NCI-H1105 treated with DMSO at 0.1 percent for 48 hours (cell line): ENCODE measurements at regions not wholly inside any gene's neighbourhood (a gene's known extent, or its start where the extent isn't known, plus 50 kb on each side); places are given as distances from the start of the nearest gene placed in this dataset.
"Not testable (repeated sequence)": the region's sequence is repeated elsewhere in the genome, so short reads cannot be mapped to it uniquely, and the experiment has no call there.

Experiments used
- DNase-seq: peaks from one replicate; lab custom pipeline; 2025; lab: John Stamatoyannopoulos, UW

DNA sequence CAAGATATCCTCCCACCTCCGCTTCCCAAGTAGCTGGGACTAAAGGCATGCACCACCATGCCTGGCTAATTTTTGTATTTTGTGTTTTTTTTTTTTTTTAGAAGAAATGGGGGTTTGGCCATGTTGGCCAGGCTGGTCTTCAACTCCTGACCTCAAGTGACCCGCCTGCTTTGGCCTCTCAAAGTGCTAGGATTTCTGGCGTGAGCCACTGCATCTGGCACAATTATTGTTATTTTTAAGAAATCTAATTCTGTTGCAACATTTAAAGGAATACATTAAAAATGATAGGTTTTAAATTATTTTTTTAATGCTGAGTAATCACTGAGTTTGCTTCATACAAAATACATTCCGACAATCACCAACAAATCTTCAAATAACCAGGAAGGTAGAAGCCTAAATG lies 178.1 kb upstream of the SEMA3E start:
- no peak for DNase-seq

DNA sequence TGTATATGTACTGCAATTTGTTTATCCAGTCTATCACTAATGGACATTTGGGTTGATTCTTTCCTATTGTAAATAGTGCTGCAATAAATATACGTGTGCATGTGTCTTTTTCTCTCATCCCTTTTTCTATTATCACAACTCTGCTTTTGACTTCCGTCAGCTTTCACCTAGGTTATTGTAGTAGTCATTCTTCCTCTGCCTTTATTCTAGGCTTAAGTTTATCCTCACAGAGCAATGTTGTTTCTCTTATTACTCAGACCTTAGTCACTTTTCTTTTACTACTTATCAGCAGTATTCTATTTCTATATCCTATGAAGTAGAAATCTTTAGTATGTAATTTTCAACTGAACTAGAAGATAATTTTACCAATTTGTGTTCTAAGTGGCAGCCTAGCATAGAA lies 175.3 kb upstream of the SEMA3E start:
- no peak for DNase-seq

DNA sequence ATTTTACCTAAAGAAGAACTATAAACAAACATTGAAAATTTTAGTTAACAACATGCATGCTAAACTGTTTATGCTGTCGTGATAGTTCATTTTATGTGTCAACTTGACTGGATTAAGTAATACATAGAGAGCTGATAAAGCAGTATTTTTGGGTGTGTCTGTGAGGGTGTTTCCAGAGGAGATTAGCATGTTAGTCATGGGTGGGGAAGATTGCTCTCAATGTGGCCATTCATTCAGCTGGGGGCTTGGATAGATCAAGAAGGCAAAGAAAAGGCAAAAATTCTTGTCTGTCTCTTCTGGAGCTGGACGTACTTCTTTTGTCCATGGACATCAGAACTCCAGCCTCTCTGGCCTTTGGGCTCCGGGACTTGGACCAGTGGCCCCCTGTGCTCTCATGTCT lies 172.9 kb upstream of the SEMA3E start:
- DNase-seq: no peak

DNA sequence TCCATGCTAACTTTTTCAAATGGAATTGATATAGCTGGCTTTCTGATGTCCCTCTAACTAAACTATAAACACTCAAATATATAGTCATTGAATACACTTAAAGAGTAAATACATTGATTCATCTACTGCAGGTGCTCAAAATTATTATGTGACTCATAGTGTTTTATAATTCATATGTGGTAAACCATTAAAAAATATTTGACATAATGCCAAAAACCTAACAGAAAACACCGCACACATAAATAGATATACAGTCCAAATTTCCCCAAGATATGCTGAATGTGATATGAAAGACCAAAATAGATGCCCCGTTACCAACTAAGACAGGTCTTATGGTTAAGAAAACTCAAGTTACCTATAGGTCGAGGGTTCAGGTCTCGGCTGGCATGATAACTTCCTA lies 171.7 kb upstream of the SEMA3E start:
- no peak for DNase-seq

DNA sequence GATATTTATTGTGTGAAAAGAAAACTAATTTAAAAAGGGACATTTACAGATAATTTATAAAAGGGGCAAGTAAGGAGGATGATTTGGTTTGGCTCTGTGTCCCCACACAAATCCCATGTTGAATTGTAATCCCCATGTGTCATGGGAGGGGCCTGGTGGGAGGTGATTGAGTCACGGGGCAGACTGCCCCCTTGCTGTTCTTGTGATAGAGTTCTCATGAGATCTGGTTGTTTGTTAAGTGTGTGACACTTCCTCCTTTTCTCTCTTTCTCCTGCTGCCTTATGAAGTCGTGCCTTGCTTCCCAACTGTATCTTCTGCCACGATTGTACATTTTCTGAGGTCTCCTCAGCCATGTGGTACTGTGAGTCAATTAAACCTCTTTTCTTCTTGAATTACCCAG lies 171.0 kb upstream of the SEMA3E start:
- no peak for DNase-seq

- DNase-seq: no peak
These were observed 165.5 kb upstream of the SEMA3E start for GRCh38 chr7:83814480-83814879.

DNA sequence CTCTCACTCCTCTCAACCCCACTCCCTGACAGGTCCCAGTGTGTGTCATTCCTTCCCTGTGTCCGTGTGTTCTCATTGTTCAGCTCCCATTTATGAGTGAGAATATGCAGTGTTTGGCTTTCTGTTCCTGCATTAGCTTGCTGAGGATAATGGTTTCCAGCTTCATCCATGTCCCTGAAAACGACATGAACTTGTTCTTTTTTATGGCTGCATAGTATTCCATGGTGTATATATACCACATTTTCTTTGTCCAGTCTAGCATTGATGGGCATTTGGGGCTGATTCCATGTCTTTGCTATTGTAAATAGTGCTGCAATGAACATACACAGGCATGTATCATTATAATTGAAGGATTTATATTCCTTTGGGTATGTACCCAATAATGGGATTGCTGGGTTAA lies 163.6 kb upstream of the SEMA3E start:
- DNase-seq: not testable (repeated sequence)

GRCh38 chr7:83808982-83809381 lies 160.0 kb upstream of the SEMA3E start:
- no peak for DNase-seq

DNA sequence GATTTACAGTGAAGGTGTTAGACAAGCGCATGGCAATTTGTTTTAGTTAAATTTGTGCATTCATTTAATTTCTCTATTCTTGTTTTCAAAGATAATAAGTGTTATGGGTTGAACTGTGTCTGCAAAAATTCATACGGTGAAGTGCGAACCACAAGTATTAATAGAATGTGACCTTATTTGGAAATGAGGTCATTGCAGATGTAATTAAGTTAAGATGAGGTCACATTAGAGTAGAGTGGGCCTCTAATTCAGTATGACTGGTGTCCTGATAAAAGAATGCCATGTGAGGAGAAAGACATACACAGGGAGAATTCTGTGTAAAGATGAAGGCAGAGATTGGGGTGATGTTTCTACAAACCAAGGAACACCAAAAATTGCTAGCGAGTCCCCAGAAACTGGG lies 158.8 kb upstream of the SEMA3E start:
- no peak for DNase-seq

GRCh38 chr7:83806538-83806937 lies 157.6 kb upstream of the SEMA3E start:
- no peak for DNase-seq

DNA sequence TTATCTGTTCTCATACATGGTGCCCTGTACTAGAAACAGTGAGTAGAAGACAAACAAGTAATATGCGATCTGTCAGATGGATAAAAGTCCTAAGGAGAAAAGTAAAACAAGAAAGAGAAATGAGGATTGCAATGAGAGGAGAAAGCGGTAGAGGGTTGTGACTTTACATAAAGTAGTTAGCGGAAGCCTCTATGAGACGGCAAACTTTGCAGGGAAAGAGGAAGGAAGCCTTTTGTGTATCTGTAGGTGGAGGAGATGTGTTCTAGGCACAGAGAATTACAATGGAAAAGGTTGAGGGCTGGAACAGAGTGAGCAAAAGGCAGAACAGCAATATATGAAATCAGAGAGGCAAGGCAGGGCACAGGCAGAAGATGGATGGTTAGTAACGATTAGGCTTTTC lies 150.4 kb upstream of the SEMA3E start:
- no peak for DNase-seq

DNA sequence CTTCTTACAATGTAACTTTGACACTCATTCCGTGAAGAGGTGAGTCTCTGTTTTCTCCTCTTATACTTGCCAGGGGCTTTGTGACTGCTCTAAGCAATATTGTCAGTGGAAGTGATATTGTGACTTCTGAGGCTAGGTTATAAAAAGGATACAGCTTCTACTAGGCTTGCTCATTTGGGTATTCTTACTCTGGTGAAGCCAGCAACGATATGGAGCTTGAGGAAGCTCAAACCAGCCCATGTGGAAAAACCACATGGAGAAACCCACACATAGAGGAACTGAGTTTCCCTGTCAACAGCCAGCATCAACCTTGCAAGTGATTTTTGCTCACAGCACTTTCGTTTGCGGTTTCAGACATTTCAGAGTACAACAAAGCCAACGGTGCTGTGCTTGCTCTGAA lies 149.6 kb upstream of the SEMA3E start:
- no peak for DNase-seq

DNA sequence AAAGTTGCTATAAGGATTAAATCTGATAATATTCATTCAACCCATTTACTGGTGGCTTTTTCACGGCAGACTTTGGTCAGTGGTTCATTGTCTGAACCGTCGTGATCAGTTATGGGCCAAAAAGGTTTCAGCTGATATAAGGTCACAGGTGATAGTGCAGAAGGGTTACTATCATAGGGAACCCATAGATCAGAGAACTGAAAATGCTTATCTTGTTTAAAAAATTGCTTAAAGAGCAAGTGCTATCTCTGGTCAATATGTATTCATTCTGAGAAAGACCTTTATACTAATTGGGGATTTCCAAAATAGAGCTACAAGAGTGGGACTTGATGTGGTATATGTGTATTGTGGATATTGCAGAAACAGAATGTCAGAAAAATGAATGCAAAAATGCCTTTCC lies 147.8 kb upstream of the SEMA3E start:
- no peak for DNase-seq

- DNase-seq: no peak
These were observed 145.9 kb upstream of the SEMA3E start for GRCh38 chr7:83794829-83795228.

DNA sequence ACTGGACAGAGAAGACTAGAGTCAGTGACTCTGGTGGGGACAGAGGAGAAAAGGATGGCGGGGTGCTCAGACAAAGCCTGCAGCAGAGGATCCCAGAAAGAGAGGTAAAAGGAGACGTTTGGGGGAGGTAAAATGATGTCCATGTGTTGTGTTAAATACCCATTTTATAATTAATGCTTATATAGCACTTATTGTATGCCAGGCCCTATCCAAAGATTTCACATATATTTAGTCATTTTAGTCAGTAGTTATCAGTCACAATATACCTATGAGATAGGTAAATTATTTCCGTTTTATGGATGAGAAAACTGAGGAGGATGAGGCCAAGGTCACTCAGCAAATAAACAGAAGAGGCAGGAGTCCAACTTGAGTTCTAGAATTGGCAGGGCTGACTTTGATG lies 144.6 kb upstream of the SEMA3E start:
- DNase-seq: no peak

GRCh38 chr7:83791737-83792136 lies 142.8 kb upstream of the SEMA3E start:
- DNase-seq: no peak

- DNase-seq: no peak
These were observed 137.9 kb upstream of the SEMA3E start for GRCh38 chr7:83786858-83787257.

DNA sequence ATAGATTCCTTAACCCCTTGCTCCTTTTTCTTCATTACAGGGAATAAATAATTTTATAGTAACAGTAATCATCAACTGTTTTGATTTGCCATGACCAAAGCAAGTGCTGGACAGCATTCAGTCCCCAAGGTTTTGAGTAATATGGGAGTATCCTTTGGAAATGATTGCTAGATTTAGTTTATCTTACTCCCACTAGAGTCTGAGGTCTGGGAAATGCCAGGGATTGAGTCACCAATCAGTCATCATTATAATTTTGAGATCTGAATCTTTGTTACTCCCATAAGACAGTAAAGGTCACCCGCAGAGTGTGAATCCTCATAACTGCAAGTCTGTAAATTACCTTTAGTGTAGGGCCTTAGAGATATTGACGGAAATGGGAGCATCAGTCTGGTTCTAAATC lies 133.7 kb upstream of the SEMA3E start:
- DNase-seq: no peak

- DNase-seq: no peak
These were observed 129.1 kb upstream of the SEMA3E start for GRCh38 chr7:83778073-83778443.

GRCh38 chr7:83777406-83778072 lies 128.6 kb upstream of the SEMA3E start:
- no peak for DNase-seq

GRCh38 chr7:83769407-83769806 lies 120.5 kb upstream of the SEMA3E start:
- no peak for DNase-seq

DNA sequence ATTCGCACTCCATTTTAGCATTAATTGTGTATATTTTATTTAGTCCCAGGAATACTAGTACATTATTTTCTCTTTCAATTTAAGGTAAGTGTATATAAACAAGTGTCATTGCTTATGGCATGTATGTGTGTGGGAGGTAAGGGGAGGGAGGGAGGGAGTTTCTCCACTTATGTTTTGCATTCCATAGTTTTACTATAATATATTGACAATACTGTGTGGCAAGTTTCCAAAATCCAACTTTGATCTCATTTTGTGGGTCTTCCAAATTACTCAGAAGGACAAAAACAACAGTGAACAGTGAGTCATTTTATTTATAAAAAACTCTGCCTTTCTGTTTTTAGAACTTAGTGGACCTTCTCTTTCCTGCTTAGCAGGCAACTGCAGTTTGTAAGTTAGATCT lies 102.3 kb upstream of the SEMA3E start:
- no peak for DNase-seq

- DNase-seq: no peak
These were observed 100.6 kb upstream of the SEMA3E start for GRCh38 chr7:83749495-83749894.

DNA sequence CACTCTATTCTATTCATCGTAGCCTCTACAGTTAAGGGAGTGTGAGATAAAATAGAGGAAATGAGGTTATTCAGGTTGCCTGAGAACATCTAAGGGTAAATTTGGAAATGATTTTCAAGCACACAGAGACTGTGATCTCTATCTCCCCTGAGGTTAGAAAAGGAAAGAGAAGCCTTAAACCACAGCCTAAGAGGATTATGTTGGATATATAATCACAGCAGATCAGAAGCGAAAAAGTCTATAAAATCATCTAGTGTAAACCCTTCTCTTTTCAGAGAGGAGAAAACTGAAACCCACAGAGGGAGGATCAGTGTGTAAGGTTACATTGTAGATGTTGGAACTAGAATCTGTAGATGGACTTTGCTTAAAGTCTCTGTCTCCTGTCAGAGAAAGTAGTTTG lies 90.6 kb upstream of the SEMA3E start:
- no peak for DNase-seq
